KOPT-K1 (cell line): ENCODE measurements at regions not wholly inside any gene's neighbourhood (a gene's known extent, or its start where the extent isn't known, plus 50 kb on each side); places are given as distances from the start of the nearest gene placed in this dataset.

Experiments
- H3K27ac ChIP-seq: fragments of 200-600 bp; sonication (generic); 2 replicates; pipeline ENCODE4 v1.5.1; 2016; ENCODE audit warnings: antibody characterized with exemption, mild to moderate bottlenecking, low read depth, low read length; ENCODE audit not compliant: poor library complexity, severe bottlenecking
- H3K36me3 ChIP-seq: fragments of 200-600 bp; sonication (generic); 2 replicates; pipeline ENCODE4 v1.5.1; 2017; ENCODE audit warnings: antibody characterized with exemption, mild to moderate bottlenecking, low read length, moderate library complexity; ENCODE audit not compliant: insufficient read depth
- H3K9me3 ChIP-seq: fragments of 200-600 bp; sonication (generic); 2 replicates; pipeline ENCODE4 v1.5.1; 2017; ENCODE audit warnings: antibody characterized with exemption, low read length, mild to moderate bottlenecking; ENCODE audit not compliant: insufficient read depth, poor library complexity, severe bottlenecking

GRCh38 chr13:75160984-75161383, 321.0 kb downstream of the TBC1D4 start:
- H3K27ac ChIP-seq: no peak overlapping the region
- no peaks in the 10 kb centered on the region for H3K36me3 ChIP-seq
- no peaks in the 10 kb centered on the region for H3K9me3 ChIP-seq

GRCh38 chr13:75154331-75154730, 327.6 kb downstream of the TBC1D4 start:
- H3K9me3 ChIP-seq: no peaks in the 10 kb centered on the region
- H3K27ac ChIP-seq: no peak overlapping the region
- H3K36me3 ChIP-seq: no peaks in the 10 kb centered on the region

- H3K36me3 ChIP-seq: no peaks in the 10 kb centered on the region
- H3K27ac ChIP-seq: no peak overlapping the region
- H3K9me3 ChIP-seq: no peaks in the 10 kb centered on the region
Observed at GRCh38 chr13:75153834-75154233, 328.1 kb downstream of the TBC1D4 start.

GRCh38 chr13:75153386-75153785, 328.6 kb downstream of the TBC1D4 start:
- no peaks in the 10 kb centered on the region for H3K36me3 ChIP-seq
- H3K9me3 ChIP-seq: no peaks in the 10 kb centered on the region
- H3K27ac ChIP-seq: no peak overlapping the region

DNA sequence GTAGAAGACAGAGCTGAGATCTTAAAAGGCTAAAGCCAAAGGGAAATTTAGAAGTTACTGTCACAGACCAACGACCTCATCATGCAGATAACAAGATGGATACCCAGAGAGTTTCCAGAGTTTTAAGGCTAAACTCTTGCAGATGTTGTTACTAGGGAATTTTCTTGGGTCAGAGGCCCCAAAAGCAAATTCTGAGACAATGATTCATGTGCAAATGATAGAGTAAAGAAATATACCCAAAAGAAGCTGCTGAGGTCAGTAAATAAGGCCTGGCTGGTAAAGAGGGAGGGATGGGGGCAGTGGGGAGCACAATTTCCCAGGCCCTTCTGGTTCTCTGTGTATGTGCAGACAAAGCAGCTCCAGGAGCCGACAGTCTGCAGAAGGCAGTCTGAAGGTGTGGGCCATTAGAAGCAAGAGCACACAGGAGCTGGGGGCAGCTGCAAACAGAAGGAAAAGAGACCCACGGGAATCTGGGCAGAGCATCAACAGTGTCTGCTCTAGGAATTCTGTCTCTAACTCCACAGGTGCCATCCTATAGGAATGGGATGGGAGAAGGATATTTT, 330.8 kb downstream of the TBC1D4 start:
- H3K27ac ChIP-seq: no peak overlapping the region
- H3K9me3 ChIP-seq: no peaks in the 10 kb centered on the region
- no peaks in the 10 kb centered on the region for H3K36me3 ChIP-seq

GRCh38 chr13:75149776-75150175, 332.2 kb downstream of the TBC1D4 start:
- Histone ChIP-seq H3K27ac (no peak overlapping the region), H3K36me3 (no peaks in the 10 kb centered on the region), H3K9me3 (no peaks in the 10 kb centered on the region)

GRCh38 chr13:75147946-75148345, 334.0 kb downstream of the TBC1D4 start:
- H3K27ac ChIP-seq: no peak overlapping the region
- no peaks in the 10 kb centered on the region for H3K9me3 ChIP-seq
- H3K36me3 ChIP-seq: no peaks in the 10 kb centered on the region

DNA sequence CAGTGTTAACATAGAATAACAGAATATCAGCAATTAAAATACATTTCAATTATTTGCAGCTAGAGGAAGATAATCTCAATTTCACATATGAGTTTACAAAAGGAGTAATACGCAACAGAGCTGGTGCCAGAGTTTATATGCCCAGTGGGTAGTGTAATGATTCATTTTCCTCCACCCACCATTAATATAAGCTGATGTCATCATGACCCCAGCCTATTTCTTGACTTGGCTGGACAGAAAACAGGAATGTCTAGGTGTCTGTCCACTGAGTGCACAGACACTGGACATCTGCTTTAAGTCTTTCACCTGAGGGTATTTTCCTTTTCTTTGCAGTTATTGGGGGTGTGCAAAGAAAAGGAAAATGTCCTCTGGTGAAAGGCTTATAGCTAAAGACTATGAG, 335.5 kb downstream of the TBC1D4 start:
- Histone ChIP-seq H3K27ac (no peak overlapping the region), H3K9me3 (no peaks in the 10 kb centered on the region), H3K36me3 (no peaks in the 10 kb centered on the region)

DNA sequence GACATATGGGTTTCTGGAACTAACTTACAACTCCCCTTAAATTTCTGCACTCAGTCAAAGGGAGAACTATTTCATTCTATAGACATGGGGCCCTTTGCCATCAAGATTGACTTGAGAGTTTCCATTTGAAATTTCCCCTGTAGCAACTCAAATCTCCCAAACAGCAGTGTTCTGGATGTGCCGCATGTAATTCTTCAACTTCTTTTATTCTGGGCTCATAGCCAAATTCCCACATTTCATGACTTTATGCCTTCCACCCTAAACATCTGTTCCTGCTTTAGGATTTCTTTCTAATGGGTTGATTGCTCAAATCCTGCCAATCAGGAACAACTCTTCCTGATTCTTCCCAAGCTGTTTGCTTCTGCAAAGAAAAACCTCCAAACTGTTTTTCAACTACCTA, 336.0 kb downstream of the TBC1D4 start:
- no peak overlapping the region for H3K27ac ChIP-seq

DNA sequence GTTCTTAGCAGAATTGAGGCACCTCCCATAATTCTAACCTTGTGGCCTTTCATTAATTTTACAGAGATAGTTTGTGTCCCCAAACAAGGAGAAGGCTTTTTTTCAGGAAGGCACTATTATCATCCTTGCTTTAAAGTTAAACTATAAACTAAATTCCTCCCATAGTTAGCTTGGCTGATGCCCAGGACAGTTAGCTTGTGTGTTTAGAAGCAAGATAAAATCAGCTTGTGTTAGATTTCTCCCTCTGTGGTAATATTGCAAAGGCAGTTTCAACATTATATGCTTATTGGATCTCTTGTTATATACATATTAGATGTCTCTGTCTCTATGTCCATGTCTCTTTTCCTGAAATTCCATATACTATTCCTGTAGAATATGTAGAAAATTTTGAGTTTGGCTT, 342.7 kb downstream of the TBC1D4 start:
- Histone ChIP-seq H3K9me3 (peaks cover 13% of the 10 kb centered on the region), H3K27ac (no peak overlapping the region), H3K36me3 (no peaks in the 10 kb centered on the region)

More for the DNA sequence above, 336.0 kb downstream of the TBC1D4 start:
- H3K36me3 ChIP-seq: no peaks in the 10 kb centered on the region
- no peaks in the 10 kb centered on the region for H3K9me3 ChIP-seq

DNA sequence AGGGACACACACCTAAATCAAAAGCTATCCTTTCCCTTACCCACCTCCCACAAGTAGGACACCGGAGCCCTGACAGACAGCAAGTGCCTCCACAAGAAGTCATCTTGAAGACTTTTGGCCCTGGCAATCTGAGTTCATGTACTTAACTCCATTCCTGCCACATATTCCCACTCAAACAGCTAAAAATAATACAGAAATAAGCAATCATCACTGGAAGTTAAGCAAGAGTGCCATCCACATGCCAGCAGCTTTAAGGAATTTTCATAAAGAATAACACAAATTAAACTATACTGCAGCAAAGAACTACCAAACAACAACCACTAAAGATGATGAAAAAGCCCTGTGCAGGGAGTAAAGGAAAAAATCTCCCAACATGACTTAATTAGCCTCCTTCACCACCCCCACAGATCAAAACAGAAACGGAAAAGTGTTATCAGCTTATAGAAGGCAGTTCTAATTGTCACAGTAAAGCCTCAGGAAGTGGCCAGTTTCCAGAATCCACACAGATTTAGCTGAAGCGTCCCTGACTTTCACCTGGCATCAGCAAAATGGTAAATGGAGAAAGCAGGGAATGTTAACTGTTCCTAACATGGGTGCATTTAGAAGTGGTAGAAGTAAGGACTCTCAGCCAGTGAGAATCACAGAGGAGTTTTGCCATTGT, 343.9 kb downstream of the TBC1D4 start:
- H3K9me3 ChIP-seq: peaks cover 13% of the 10 kb centered on the region
- H3K27ac ChIP-seq: no peak overlapping the region
- H3K36me3 ChIP-seq: no peaks in the 10 kb centered on the region

DNA sequence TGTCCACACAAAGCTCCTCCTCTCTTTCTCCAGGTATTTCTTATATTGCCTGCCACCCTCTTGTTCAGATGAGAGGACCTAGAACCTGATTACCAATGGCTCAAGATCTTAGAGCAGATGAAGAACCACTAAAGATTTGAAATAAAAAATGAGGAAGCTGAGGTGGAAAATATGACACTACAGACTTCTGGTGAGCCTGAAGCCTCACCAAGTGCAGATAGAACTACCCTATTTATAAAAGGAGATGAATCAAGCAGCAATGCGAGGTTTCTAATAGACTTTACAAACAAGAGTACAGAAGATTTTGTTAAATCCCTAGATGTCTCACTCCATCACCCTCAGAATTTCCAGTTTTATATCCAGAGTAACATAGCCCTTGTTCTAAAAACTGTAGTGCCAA, 345.8 kb downstream of the TBC1D4 start:
- peaks cover 13% of the 10 kb centered on the region for H3K9me3 ChIP-seq
- H3K27ac ChIP-seq: no peak overlapping the region
- H3K36me3 ChIP-seq: no peaks in the 10 kb centered on the region

DNA sequence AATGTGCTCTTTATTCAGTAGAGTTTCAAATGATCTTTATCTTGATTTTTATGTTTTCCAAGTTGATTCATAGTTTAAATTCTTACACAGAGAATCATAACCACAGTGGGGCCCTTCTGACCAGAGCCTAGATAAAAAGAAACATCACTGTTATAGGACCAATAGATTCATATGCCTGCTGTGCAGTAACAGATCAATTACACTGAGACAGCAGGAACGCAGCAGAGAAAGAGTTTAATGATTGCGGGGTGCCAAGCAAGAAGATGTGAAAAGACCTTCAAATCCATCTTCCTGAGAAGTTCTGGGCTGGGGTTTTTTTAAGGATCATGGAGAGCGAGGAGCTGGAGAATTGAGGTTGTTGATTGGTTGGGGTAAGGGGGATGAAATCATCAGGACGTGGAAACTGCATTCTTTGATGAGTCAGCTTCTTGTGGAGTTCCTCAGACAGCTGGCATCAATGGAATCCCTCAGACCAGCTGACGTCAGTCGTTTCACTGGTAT, 346.6 kb downstream of the TBC1D4 start:
- Histone ChIP-seq H3K36me3 (no peaks in the 10 kb centered on the region), H3K27ac (no peak overlapping the region), H3K9me3 (peaks cover 13% of the 10 kb centered on the region)

DNA sequence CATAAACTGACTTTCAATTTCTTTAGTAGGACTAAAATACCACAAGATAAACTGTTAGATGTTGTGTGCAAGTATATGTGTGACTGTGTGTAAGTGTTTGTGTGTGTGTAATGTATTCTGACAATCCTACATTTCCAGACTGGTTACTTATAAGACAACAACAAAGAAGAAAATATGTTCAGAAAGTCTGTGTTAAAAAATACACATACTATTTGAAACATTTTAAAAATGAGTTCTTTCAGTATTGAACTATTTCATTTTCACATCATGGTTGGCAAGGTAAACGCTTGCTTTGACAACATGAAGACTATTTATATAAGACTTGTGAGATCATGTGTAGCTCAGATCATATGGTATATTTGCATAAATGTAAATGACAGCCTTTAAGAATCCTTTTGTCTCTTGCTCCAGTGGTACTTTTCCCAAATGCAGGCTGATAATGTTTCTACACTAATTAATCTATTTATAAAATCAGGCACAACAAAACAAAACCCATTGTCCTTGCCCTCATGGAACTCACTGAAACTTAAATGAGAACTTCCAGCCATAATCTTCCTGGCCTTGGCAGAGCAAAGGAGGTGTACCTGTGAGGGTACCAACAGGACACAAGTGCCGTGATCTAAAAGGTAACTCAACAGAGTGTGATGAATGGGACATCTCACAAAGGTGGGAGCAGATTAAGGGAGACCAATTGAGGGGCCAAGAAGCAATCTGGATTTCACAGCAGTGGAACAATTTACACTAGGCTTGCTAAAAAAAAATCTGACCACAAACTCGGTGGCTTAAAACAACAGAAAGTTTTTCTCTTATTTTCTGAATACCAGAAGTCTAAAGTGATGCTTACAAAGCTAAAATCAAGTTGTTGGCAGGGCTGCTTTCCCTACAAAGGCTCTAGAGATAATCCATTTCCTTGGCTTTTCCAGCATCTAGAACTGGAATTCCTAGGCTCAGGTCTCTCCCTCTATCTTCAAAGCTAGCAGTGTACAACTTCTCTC, 349.0 kb downstream of the TBC1D4 start:
- Histone ChIP-seq H3K36me3 (no peaks in the 10 kb centered on the region), H3K27ac (no peak overlapping the region), H3K9me3 (no peaks in the 10 kb centered on the region)

DNA sequence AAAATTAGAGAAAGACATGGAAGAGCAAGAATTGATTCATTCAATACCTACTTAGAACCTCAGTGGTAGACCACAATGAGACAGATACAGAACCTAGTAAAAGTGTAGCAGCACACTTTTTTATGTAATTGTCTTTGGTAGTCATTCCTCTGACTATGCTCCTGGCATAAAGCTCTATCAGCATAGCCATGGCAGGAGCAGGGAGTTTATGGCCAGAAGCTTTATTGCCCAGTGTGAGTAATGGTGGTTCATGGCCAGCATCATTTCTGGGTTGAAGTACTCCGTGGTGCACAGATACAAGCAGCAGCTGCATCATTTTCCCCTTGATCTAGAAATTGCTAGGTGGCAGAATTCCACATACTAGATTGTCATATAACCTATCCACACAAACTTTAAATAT, 352.6 kb downstream of the TBC1D4 start:
- H3K27ac ChIP-seq: no peak overlapping the region
- no peaks in the 10 kb centered on the region for H3K36me3 ChIP-seq
- no peaks in the 10 kb centered on the region for H3K9me3 ChIP-seq
